Endodermal cell (in vitro differentiated cells): ENCODE measurements at regions not wholly inside any gene's neighbourhood (a gene's known extent, or its start where the extent isn't known, plus 50 kb on each side); places are given as distances from the start of the nearest gene placed in this dataset.

Experiments
- DNase-seq: peaks from one replicate; pipeline ENCODE4 v3.0.0-alpha.2; 2017
- H3K27ac ChIP-seq: 2 replicates; pipeline ENCODE4 v1.5.1; 2013; ENCODE audit warnings: mild to moderate bottlenecking, low read depth, low read length, moderate library complexity
- H3K27me3 ChIP-seq: 2 replicates; pipeline ENCODE4 v1.6.1; 2013; ENCODE audit warnings: mild to moderate bottlenecking, low read length, moderate library complexity; ENCODE audit not compliant: insufficient read depth, control insufficient read depth, poor library complexity, severe bottlenecking
- H3K36me3 ChIP-seq: 2 replicates; pipeline ENCODE4 v1.7.0; 2013; ENCODE audit warnings: mild to moderate bottlenecking, low read length, moderate library complexity; ENCODE audit not compliant: control insufficient read depth, insufficient read depth
- H3K4me1 ChIP-seq: one replicate; pipeline ENCODE4 v1.7.0; 2013; ENCODE audit warnings: low read length; ENCODE audit not compliant: control insufficient read depth, insufficient read depth
- H3K4me3 ChIP-seq: 2 replicates; pipeline ENCODE4 v1.5.1; 2013; ENCODE audit warnings: mild to moderate bottlenecking, low read length, moderate library complexity
- H3K9ac ChIP-seq: 2 replicates; pipeline ENCODE4 v1.6.1; 2013; ENCODE audit warnings: mild to moderate bottlenecking, low read length, moderate library complexity; ENCODE audit not compliant: poor library complexity, severe bottlenecking; ENCODE audit errors: extremely low read depth
- H3K9me3 ChIP-seq: 2 replicates; pipeline ENCODE4 v1.6.1; 2013; ENCODE audit warnings: mild to moderate bottlenecking, low read length, moderate library complexity; ENCODE audit not compliant: control insufficient read depth
- H3K27ac Mint-ChIP-seq: 2 replicates; pipeline ENCODE4 v1.8.0; 2020; ENCODE audit warnings: mixed read lengths
- H3K27me3 Mint-ChIP-seq: 2 replicates; pipeline ENCODE4 v1.8.0; 2021; ENCODE audit warnings: mild to moderate bottlenecking, mixed read lengths; ENCODE audit not compliant: insufficient read depth
- H3K36me3 Mint-ChIP-seq: 2 replicates; pipeline ENCODE4 v1.8.0; 2020; ENCODE audit warnings: low read depth, mixed read lengths
- H3K4me1 Mint-ChIP-seq: 2 replicates; pipeline ENCODE4 v1.8.0; 2020; ENCODE audit warnings: mixed read lengths
- H3K4me3 Mint-ChIP-seq: 2 replicates; pipeline ENCODE4 v1.8.0; 2020; ENCODE audit warnings: mild to moderate bottlenecking, moderate library complexity, mixed read lengths
- H3K9me3 Mint-ChIP-seq: 2 replicates; pipeline ENCODE4 v1.8.0; 2020; ENCODE audit warnings: mild to moderate bottlenecking, mixed read lengths
- WGBS, 2 experiments: methylation state at CpG; one replicate each; pipeline versions ENCODE4 v1.1.5 to v1.1.7; 2013; ENCODE audit warnings: missing lambda C conversion rate in 2 of 2, mixed read lengths in 1 of 2; ENCODE audit not compliant: insufficient coverage in 1 of 2, insufficient read length in 1 of 2; 5-methylcytosine and 5-hydroxymethylcytosine counted together
- TF ChIP-seq, protein P1 (sequence below): fragments of 200-600 bp; sonication (generic); conservative IDR thresholded peaks from 2 replicates; pipeline ENCODE4 v1.5.0; 2021; ENCODE audit warnings: antibody characterized with exemption, mild to moderate bottlenecking

DNA sequence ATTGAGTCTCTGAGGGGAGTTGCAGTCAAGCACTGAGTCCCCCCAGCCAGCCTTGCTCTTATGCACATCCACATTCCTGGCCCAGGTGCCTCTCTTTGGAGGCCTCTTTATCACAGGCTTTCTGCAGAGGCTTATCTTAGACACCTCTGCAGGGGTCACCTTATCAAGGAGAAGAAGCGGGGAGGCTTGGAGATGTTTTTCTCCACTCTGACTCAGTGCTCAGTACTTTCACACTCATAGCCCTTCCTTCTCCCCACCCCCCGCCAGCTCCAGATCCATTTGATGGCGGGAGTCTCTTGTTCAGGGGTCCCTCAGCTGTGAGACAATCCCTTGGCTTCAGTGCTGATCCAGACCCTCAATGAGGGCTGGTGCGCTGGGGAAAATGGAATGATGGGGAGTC, 132.1 kb upstream of the TSHZ2 start:
- no peaks in the 10 kb centered on the region for H3K36me3 Mint-ChIP-seq
- Histone ChIP-seq H3K27me3 (no peaks in the 10 kb centered on the region), H3K9me3 (no peaks in the 10 kb centered on the region), H3K36me3 (no peaks in the 10 kb centered on the region), H3K27ac (no peak overlapping the region), H3K4me1 (peaks cover 7% of the 10 kb centered on the region), H3K4me3 (no peak overlapping the region), H3K9ac (peak overlapping the region; percentile 18)
- peak; percentile 81 for DNase-seq
- 42 to 92% methylated on average over 2 to 4 of the region's 4 CpGs for WGBS, 2 experiments
- no peak overlapping the region for H3K4me3 Mint-ChIP-seq
- H3K4me1 Mint-ChIP-seq: peaks cover 27% of the 10 kb centered on the region
- H3K27me3 Mint-ChIP-seq: peaks cover 9% of the 10 kb centered on the region
- peak overlapping the region; percentile 41 for H3K27ac Mint-ChIP-seq
- H3K9me3 Mint-ChIP-seq: no peaks in the 10 kb centered on the region
- TF ChIP-seq, protein P1, sequence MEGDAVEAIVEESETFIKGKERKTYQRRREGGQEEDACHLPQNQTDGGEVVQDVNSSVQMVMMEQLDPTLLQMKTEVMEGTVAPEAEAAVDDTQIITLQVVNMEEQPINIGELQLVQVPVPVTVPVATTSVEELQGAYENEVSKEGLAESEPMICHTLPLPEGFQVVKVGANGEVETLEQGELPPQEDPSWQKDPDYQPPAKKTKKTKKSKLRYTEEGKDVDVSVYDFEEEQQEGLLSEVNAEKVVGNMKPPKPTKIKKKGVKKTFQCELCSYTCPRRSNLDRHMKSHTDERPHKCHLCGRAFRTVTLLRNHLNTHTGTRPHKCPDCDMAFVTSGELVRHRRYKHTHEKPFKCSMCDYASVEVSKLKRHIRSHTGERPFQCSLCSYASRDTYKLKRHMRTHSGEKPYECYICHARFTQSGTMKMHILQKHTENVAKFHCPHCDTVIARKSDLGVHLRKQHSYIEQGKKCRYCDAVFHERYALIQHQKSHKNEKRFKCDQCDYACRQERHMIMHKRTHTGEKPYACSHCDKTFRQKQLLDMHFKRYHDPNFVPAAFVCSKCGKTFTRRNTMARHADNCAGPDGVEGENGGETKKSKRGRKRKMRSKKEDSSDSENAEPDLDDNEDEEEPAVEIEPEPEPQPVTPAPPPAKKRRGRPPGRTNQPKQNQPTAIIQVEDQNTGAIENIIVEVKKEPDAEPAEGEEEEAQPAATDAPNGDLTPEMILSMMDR: no peak

- Histone ChIP-seq H3K4me3 (no peak overlapping the region), H3K27me3 (no peaks in the 10 kb centered on the region), H3K27ac (no peak overlapping the region), H3K4me1 (peaks cover 7% of the 10 kb centered on the region), H3K9ac (no peak overlapping the region), H3K9me3 (no peaks in the 10 kb centered on the region), H3K36me3 (no peaks in the 10 kb centered on the region)
- Mint-ChIP-seq H3K4me3 (no peak overlapping the region), H3K4me1 (peaks cover 27% of the 10 kb centered on the region), H3K36me3 (no peaks in the 10 kb centered on the region), H3K9me3 (no peaks in the 10 kb centered on the region), H3K27ac (no peak overlapping the region), H3K27me3 (peaks cover 12% of the 10 kb centered on the region)
- no peak for DNase-seq
- WGBS, 2 experiments: 100% methylated on average over 1 of the region's 2 CpGs; no CpG with 5 or more reads in 1 of the 2 experiments
- TF ChIP-seq, protein P1: no peak
Observed at GRCh38 chr20:52838510-52839241, 133.5 kb upstream of the TSHZ2 start.

GRCh38 chr20:52837378-52837777, 134.8 kb upstream of the TSHZ2 start:
- H3K4me1 Mint-ChIP-seq: peaks cover 27% of the 10 kb centered on the region
- no peak overlapping the region for H3K27ac Mint-ChIP-seq
- no peak overlapping the region for H3K4me3 Mint-ChIP-seq

More at GRCh38 chr20:52837378-52837777, 134.8 kb upstream of the TSHZ2 start:
- H3K27ac ChIP-seq: no peak overlapping the region
- peaks cover 7% of the 10 kb centered on the region for H3K4me1 ChIP-seq
- no peak overlapping the region for H3K4me3 ChIP-seq
- no peaks in the 10 kb centered on the region for H3K27me3 ChIP-seq
- no peaks in the 10 kb centered on the region for H3K36me3 ChIP-seq
- H3K9me3 Mint-ChIP-seq: no peaks in the 10 kb centered on the region
- H3K27me3 Mint-ChIP-seq: peaks cover 8% of the 10 kb centered on the region
- WGBS, 2 experiments: 93 to 100% methylated on average over 2 to 4 of the region's 4 CpGs
- no peak overlapping the region for H3K9ac ChIP-seq
- no peaks in the 10 kb centered on the region for H3K36me3 Mint-ChIP-seq
- H3K9me3 ChIP-seq: no peaks in the 10 kb centered on the region
- TF ChIP-seq, protein P1: no peak
- DNase-seq: no peak
